CD14-positive monocyte (primary cell): ENCODE measurements at regions not wholly inside any gene's neighbourhood (a gene's known extent, or its start where the extent isn't known, plus 50 kb on each side); places are given as distances from the start of the nearest gene placed in this dataset.

Source experiments
- DNase-seq, 3 donors: peaks; one replicate each; pipeline ENCODE4 v3.0.0-alpha.2; 2011 to 2022
- H2AFZ ChIP-seq: 2 replicates; pipeline ENCODE4 v1.6.0; 2012; ENCODE audit warnings: mild to moderate bottlenecking, low read depth, low read length, inconsistent platforms; ENCODE audit not compliant: insufficient read depth, poor library complexity, severe bottlenecking
- H3K27ac ChIP-seq, 2 donors: 1 replicate in 1 of 2; 2 replicates in 1 of 2; pipeline ENCODE4 v1.5.1; 2012 to 2013; ENCODE audit warnings: low read length in 2 of 2, control low read depth in 1 of 2, inconsistent platforms in 1 of 2, low read depth in 1 of 2, mild to moderate bottlenecking in 1 of 2
- H3K27me3 ChIP-seq, 2 donors: one replicate each; pipeline versions ENCODE4 v1.6.0 to v1.6.1; 2011 to 2013; ENCODE audit warnings: low read length in 2 of 2; ENCODE audit not compliant: control insufficient read depth in 2 of 2, insufficient read depth in 2 of 2
- H3K36me3 ChIP-seq, 2 donors: replicated peaks in 1 of 2; 1 replicate in 1 of 2; 2 replicates in 1 of 2; pipeline versions ENCODE4 v1.5.1 to v1.6.1; 2012 to 2013; ENCODE audit warnings: low read length in 2 of 2, control low read depth in 1 of 2, inconsistent platforms in 1 of 2, mild to moderate bottlenecking in 1 of 2; ENCODE audit not compliant: insufficient read depth in 2 of 2, control insufficient read depth in 1 of 2
- H3K4me1 ChIP-seq, 2 donors: 1 replicate in 1 of 2; 2 replicates in 1 of 2; pipeline versions ENCODE4 v1.5.1 to v1.6.1; 2012 to 2013; ENCODE audit warnings: low read length in 2 of 2, control low read depth in 1 of 2, inconsistent platforms in 1 of 2, mild to moderate bottlenecking in 1 of 2, moderate library complexity in 1 of 2; ENCODE audit not compliant: insufficient read depth in 2 of 2, control insufficient read depth in 1 of 2
- H3K4me2 ChIP-seq: replicated peaks from 2 replicates; pipeline ENCODE3; 2012; ENCODE audit warnings: low read length, moderate library complexity, mild to moderate bottlenecking; ENCODE audit not compliant: poor library complexity, severe bottlenecking; ENCODE audit errors: extremely low read depth
- H3K4me3 ChIP-seq, 3 experiments: fragments of 200-600 bp in 1 of 3; sonication (generic) in 1 of 3; replicated peaks in 1 of 3; 1 replicate in 2 of 3; 2 replicates in 1 of 3; pipeline ENCODE4 v1.5.1; 2011 to 2013; ENCODE audit warnings: low read length in 3 of 3, mild to moderate bottlenecking in 3 of 3, control low read depth in 2 of 3, low read depth in 2 of 3, inconsistent platforms in 1 of 3, moderate library complexity in 1 of 3
- H3K79me2 ChIP-seq: 2 replicates; pipeline ENCODE4 v1.6.0; 2012; ENCODE audit warnings: mild to moderate bottlenecking, control low read depth, inconsistent platforms, low read length, moderate library complexity; ENCODE audit not compliant: insufficient read depth
- H3K9ac ChIP-seq: 2 replicates; pipeline ENCODE4 v1.6.0; 2017; ENCODE audit warnings: low read length, mild to moderate bottlenecking; ENCODE audit not compliant: insufficient read depth, poor library complexity, severe bottlenecking
- H3K9me3 ChIP-seq, 2 donors: replicated peaks in 1 of 2; 1 replicate in 1 of 2; 2 replicates in 1 of 2; pipeline versions ENCODE4 v1.5.1 to v1.6.1; 2012 to 2013; ENCODE audit warnings: low read length in 2 of 2, control low read depth in 1 of 2; ENCODE audit not compliant: control insufficient read depth in 1 of 2, insufficient read depth in 1 of 2
- H4K20me1 ChIP-seq: 2 replicates; pipeline ENCODE4 v1.6.0; 2012; ENCODE audit warnings: mild to moderate bottlenecking, low read length, control low read depth, moderate library complexity; ENCODE audit not compliant: insufficient read depth
- H3K27ac Mint-ChIP-seq, 7 donors: one replicate each; pipeline ENCODE4 v1.8.0; 2020; ENCODE audit warnings: mild to moderate bottlenecking in 7 of 7, mixed read lengths in 7 of 7, moderate library complexity in 6 of 7, inconsistent platforms in 2 of 7
- H3K27me3 Mint-ChIP-seq, 3 donors: one replicate each; pipeline ENCODE4 v1.8.0; 2021 to 2022; ENCODE audit warnings: low read depth in 3 of 3, mild to moderate bottlenecking in 3 of 3, mixed read lengths in 3 of 3, moderate library complexity in 3 of 3, inconsistent platforms in 1 of 3
- H3K36me3 Mint-ChIP-seq, 2 donors: one replicate each; pipeline ENCODE4 v1.8.0; 2020; ENCODE audit warnings: mixed read lengths in 2 of 2, inconsistent platforms in 1 of 2, mild to moderate bottlenecking in 1 of 2
- H3K4me1 Mint-ChIP-seq: one replicate; pipeline ENCODE4 v1.8.0; 2020; ENCODE audit warnings: mild to moderate bottlenecking, mixed read lengths
- H3K4me3 Mint-ChIP-seq, 2 donors: one replicate each; pipeline ENCODE4 v1.8.0; 2020; ENCODE audit warnings: mild to moderate bottlenecking in 2 of 2, mixed read lengths in 2 of 2, moderate library complexity in 1 of 2
- H3K9me3 Mint-ChIP-seq, 7 donors: one replicate each; pipeline ENCODE4 v1.8.0; 2020 to 2022; ENCODE audit warnings: mixed read lengths in 7 of 7, mild to moderate bottlenecking in 6 of 7, moderate library complexity in 6 of 7, inconsistent platforms in 2 of 7
- CTCF ChIP-seq: fragments of 200-600 bp; IDR thresholded peaks from one replicate; pipeline ENCODE4 v1.8.0; 2022; ENCODE audit warnings: antibody characterized with exemption, mild to moderate bottlenecking
- WGBS: methylation state at CpG from one replicate; pipeline ENCODE4 v1.1.5; 2013; ENCODE audit warnings: missing lambda C conversion rate; ENCODE audit not compliant: insufficient coverage; 5-methylcytosine and 5-hydroxymethylcytosine counted together
- intact Hi-C, 2 donors: fragments of 100-400 bp; cut with micrococcal nuclease; formaldehyde crosslinking; loops; one replicate each; pipeline versions ENCODE4 v1.15.0 to v1.15.1; 2023

DNA sequence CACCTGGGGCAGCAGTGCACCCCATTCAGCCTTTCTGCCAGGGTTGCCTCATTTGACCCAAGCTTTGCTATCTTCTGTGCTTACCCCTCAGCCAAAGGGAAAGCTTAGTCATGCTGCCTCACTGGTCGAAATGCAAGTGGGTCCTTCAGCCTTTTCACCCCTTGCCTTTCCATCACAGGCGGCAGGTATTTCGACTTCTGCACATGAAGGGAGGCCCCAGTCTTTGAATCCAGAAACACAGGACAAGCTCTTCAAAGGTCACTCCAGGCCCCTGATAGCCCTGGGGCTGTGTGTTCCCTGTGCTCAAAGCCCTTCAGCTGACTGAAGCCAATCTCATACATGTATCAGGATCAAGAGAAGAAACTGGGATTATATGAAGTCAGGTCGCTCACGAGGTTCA, 129.7 kb downstream of the SNX19 start:
- no peaks in the 10 kb centered on the region for H3K36me3 Mint-ChIP-seq
- no peak for TF ChIP-seq CTCF
- no peaks in the 10 kb centered on the region for H3K79me2 ChIP-seq
- peaks cover 0 to 16% of the 10 kb centered on the region in 2 donors for H3K9me3 ChIP-seq
- no peak overlapping the region for H3K4me2 ChIP-seq
- no peaks in the 10 kb centered on the region for H3K27me3 ChIP-seq
- H3K4me1 ChIP-seq = no peaks in the 10 kb centered on the region
- intact Hi-C loops = no loop called here
- no peak overlapping the region for H3K4me3 ChIP-seq
- no peak overlapping the region for H3K27ac ChIP-seq
- WGBS = 93% methylated on average over 3 of the region's 5 CpGs
- no peak for DNase-seq
- H3K36me3 ChIP-seq = no peaks in the 10 kb centered on the region
- H3K27me3 Mint-ChIP-seq = peaks cover 1 to 2% (median 2%) of the 10 kb centered on the region in 3 donors
- no peak overlapping the region for H3K27ac Mint-ChIP-seq
- H3K9me3 Mint-ChIP-seq = peaks cover 2 to 19% (median 7%) of the 10 kb centered on the region in 7 donors
- no peak overlapping the region for H3K9ac ChIP-seq
- H3K4me3 Mint-ChIP-seq = no peak overlapping the region
- no peak overlapping the region for H2AFZ ChIP-seq
- no peaks in the 10 kb centered on the region for H4K20me1 ChIP-seq
- H3K4me1 Mint-ChIP-seq = no peaks in the 10 kb centered on the region

DNA sequence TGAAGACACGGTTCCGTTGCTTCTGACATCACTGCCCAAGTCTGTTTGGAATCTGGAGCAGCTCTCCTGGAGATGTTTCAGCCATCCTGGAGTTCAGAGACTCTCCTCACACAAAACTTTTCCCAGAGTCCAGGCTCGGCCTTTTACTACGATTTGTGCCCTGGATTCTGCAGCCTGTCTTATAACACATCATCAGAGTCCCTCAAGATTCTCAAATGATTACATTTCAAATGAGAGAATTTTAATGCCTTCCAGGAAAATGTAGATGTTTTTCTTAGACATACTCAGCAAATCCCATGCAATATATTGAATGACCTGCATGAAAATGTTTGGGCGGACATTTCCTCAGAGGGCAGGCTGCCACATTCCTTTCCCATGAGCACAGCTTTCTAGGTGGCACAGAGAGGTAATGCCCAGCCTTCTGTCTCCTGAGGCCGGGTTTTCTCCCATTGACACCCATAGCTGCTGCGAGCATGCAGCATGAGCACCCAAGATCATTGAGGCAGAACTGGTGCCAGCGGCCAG, 129.1 kb downstream of the SNX19 start:
- H3K9ac ChIP-seq = no peak overlapping the region
- DNase-seq = no peak
- H3K79me2 ChIP-seq = no peaks in the 10 kb centered on the region
- H3K27ac ChIP-seq = no peak overlapping the region
- no peak overlapping the region for H3K4me2 ChIP-seq
- no peak overlapping the region for H3K4me3 ChIP-seq
- Mint-ChIP-seq H3K27ac (no peak overlapping the region), H3K27me3 (peaks cover 1 to 3% (median 2%) of the 10 kb centered on the region in 3 donors), H3K4me1 (no peaks in the 10 kb centered on the region), H3K9me3 (peaks cover 2 to 23% (median 7%) of the 10 kb centered on the region in 7 donors), H3K36me3 (no peaks in the 10 kb centered on the region), H3K4me3 (no peak overlapping the region)
- no peaks in the 10 kb centered on the region for H3K36me3 ChIP-seq
- intact Hi-C loops = no loop called here
- 91% methylated on average over 3 of the region's 8 CpGs for WGBS
- H4K20me1 ChIP-seq = no peaks in the 10 kb centered on the region
- no peak for TF ChIP-seq CTCF
- H2AFZ ChIP-seq = no peak overlapping the region
- H3K9me3 ChIP-seq = peaks cover 0 to 16% of the 10 kb centered on the region in 2 donors
- no peaks in the 10 kb centered on the region for H3K4me1 ChIP-seq
- no peaks in the 10 kb centered on the region for H3K27me3 ChIP-seq
